ENCODE measurements at regions not wholly inside any gene's neighbourhood (a gene's known extent, or its start where the extent isn't known, plus 50 kb on each side); places are given as distances from the start of the nearest gene placed in this dataset.
A peak's percentile ranks its signal among the peaks of the same experiment; 100 is the strongest.

- DNase-seq: no peak
Measured at GRCh38 chr2:65550246-65550645, 117.8 kb upstream of the SPRED2 start.

- no peak for DNase-seq
Measured at GRCh38 chr2:65549631-65550030, 117.2 kb upstream of the SPRED2 start.

GRCh38 chr2:65549257-65549627 is 116.8 kb upstream of the SPRED2 start:
- DNase-seq: no peak

- no peak for DNase-seq
Measured at GRCh38 chr2:65548576-65549256, 116.3 kb upstream of the SPRED2 start.

GRCh38 chr2:65548064-65548463 is 115.7 kb upstream of the SPRED2 start:
- no peak for DNase-seq

GRCh38 chr2:65545837-65546805 is 113.7 kb upstream of the SPRED2 start:
- peak in 2 of 3 experiments; percentile 9 to 22 for DNase-seq

- no peak for DNase-seq
Measured at GRCh38 chr2:65541773-65542172, 109.4 kb upstream of the SPRED2 start.

- peak in 2 of 3 experiments; percentile 44 to 64 for DNase-seq
Measured at GRCh38 chr2:65539633-65540032, 107.2 kb upstream of the SPRED2 start.

GRCh38 chr2:65537651-65538385 is 105.4 kb upstream of the SPRED2 start:
- no peak for DNase-seq

- no peak for DNase-seq
Measured at GRCh38 chr2:65536596-65536995, 104.2 kb upstream of the SPRED2 start.

GRCh38 chr2:65532937-65533336 is 100.5 kb upstream of the SPRED2 start:
- no peak for DNase-seq

GRCh38 chr2:65532326-65532725 is 99.9 kb upstream of the SPRED2 start:
- DNase-seq: no peak

- no peak for DNase-seq
Measured at GRCh38 chr2:65530547-65531320, 98.3 kb upstream of the SPRED2 start.

GRCh38 chr2:65529419-65529818 is 97.0 kb upstream of the SPRED2 start:
- no peak for DNase-seq

- DNase-seq: peak in 1 of 3 experiments; percentile 42
Measured at GRCh38 chr2:65528241-65528574, 95.8 kb upstream of the SPRED2 start.

- no peak for DNase-seq
Measured at GRCh38 chr2:65527451-65528240, 95.2 kb upstream of the SPRED2 start.

GRCh38 chr2:65525616-65526231 is 93.3 kb upstream of the SPRED2 start:
- DNase-seq: no peak

GRCh38 chr2:65522922-65523321 is 90.5 kb upstream of the SPRED2 start:
- no peak for DNase-seq

- no peak for DNase-seq
Measured at GRCh38 chr2:65518751-65519150, 86.4 kb upstream of the SPRED2 start.

GRCh38 chr2:65514555-65515195 is 82.3 kb upstream of the SPRED2 start:
- no peak for DNase-seq

- no peak for DNase-seq
Measured at GRCh38 chr2:65512783-65513182, 80.4 kb upstream of the SPRED2 start.
